ENCODE measurements at regions not wholly inside any gene's neighbourhood (a gene's known extent, or its start where the extent isn't known, plus 50 kb on each side); places are given as distances from the start of the nearest gene placed in this dataset.

GRCh38 chr15:62360332-62361097 is 195.4 kb upstream of the C2CD4B start:
- H3K79me2 ChIP-seq (ENCODE audit: low read length) = no peaks in the 10 kb centered on the region
- no peaks in the 10 kb centered on the region for H3F3A ChIP-seq (ENCODE audit: insufficient read depth, low read length)
- no peaks in the 10 kb centered on the region for H3K27me3 ChIP-seq (replicated peaks; ENCODE audit: insufficient read depth, low read length)
- H3K36me3 ChIP-seq (replicated peaks; ENCODE audit: insufficient read depth, low read length) = no peaks in the 10 kb centered on the region
- H3K4me3 ChIP-seq (ENCODE audit: low read length) = no peak overlapping the region
- TF ChIP-seq EZH2 (optimal IDR thresholded peaks at IDR 0.05; ENCODE audit: low read depth, low read length) = no peak
- no peak for TF ChIP-seq EZH2phosphoT487 (IDR thresholded peaks at IDR 0.05; ENCODE audit: low read length)
- no peak for TF ChIP-seq CTCF (IDR thresholded peaks at IDR 0.05; ENCODE audit: low read length)
- no peaks in the 10 kb centered on the region for H3K9me3 ChIP-seq (replicated peaks; ENCODE audit: insufficient read depth, low read length)
- no peaks in the 10 kb centered on the region for H3K4me1 ChIP-seq (ENCODE audit: low read length)
- no peak overlapping the region for H3K27ac ChIP-seq (ENCODE audit: low read length)
- DNase-seq = no peak
- H3K4me2 ChIP-seq (ENCODE audit: low read depth, low read length) = no peak overlapping the region
- H2AFZ ChIP-seq (ENCODE audit: low read length) = no peak overlapping the region
- no peak overlapping the region for H3K9ac ChIP-seq (ENCODE audit: low read length)
- no peaks in the 10 kb centered on the region for H3K9me2 ChIP-seq (replicated peaks; ENCODE audit: insufficient read depth, low read length)
- H4K20me1 ChIP-seq (ENCODE audit: insufficient read depth, low read length) = no peaks in the 10 kb centered on the region

GRCh38 chr15:62362144-62362543 is 197.1 kb upstream of the C2CD4B start:
- Histone ChIP-seq H3K9me2 (replicated peaks; ENCODE audit: insufficient read depth, low read length) (no peaks in the 10 kb centered on the region), H4K20me1 (ENCODE audit: insufficient read depth, low read length) (no peaks in the 10 kb centered on the region), H3K36me3 (replicated peaks; ENCODE audit: insufficient read depth, low read length) (no peaks in the 10 kb centered on the region), H3K9me3 (replicated peaks; ENCODE audit: insufficient read depth, low read length) (no peaks in the 10 kb centered on the region), H3K27ac (ENCODE audit: low read length) (no peak overlapping the region), H3K79me2 (ENCODE audit: low read length) (no peaks in the 10 kb centered on the region), H3F3A (ENCODE audit: insufficient read depth, low read length) (no peaks in the 10 kb centered on the region), H3K9ac (ENCODE audit: low read length) (no peak overlapping the region), H3K4me1 (ENCODE audit: low read length) (no peaks in the 10 kb centered on the region), H2AFZ (ENCODE audit: low read length) (no peak overlapping the region), H3K27me3 (replicated peaks; ENCODE audit: insufficient read depth, low read length) (no peaks in the 10 kb centered on the region), H3K4me3 (ENCODE audit: low read length) (no peak overlapping the region), H3K4me2 (ENCODE audit: low read depth, low read length) (no peak overlapping the region)
- DNase-seq = no peak
- no peak for TF ChIP-seq EZH2phosphoT487 (IDR thresholded peaks at IDR 0.05; ENCODE audit: low read length)
- no peak for TF ChIP-seq CTCF (IDR thresholded peaks at IDR 0.05; ENCODE audit: low read length)
- no peak for TF ChIP-seq EZH2 (optimal IDR thresholded peaks at IDR 0.05; ENCODE audit: low read depth, low read length)

- Histone ChIP-seq H3K9ac (ENCODE audit: low read length) (no peak overlapping the region), H3K4me3 (ENCODE audit: low read length) (no peak overlapping the region), H3K27me3 (replicated peaks; ENCODE audit: insufficient read depth, low read length) (no peaks in the 10 kb centered on the region), H3K4me1 (ENCODE audit: low read length) (no peaks in the 10 kb centered on the region), H3K9me2 (replicated peaks; ENCODE audit: insufficient read depth, low read length) (no peaks in the 10 kb centered on the region), H3K79me2 (ENCODE audit: low read length) (no peaks in the 10 kb centered on the region), H2AFZ (ENCODE audit: low read length) (no peak overlapping the region), H3K36me3 (replicated peaks; ENCODE audit: insufficient read depth, low read length) (no peaks in the 10 kb centered on the region), H4K20me1 (ENCODE audit: insufficient read depth, low read length) (no peaks in the 10 kb centered on the region), H3F3A (ENCODE audit: insufficient read depth, low read length) (no peaks in the 10 kb centered on the region), H3K9me3 (replicated peaks; ENCODE audit: insufficient read depth, low read length) (no peaks in the 10 kb centered on the region), H3K4me2 (ENCODE audit: low read depth, low read length) (no peak overlapping the region), H3K27ac (ENCODE audit: low read length) (no peak overlapping the region)
- TF ChIP-seq EZH2phosphoT487 (IDR thresholded peaks at IDR 0.05; ENCODE audit: low read length) (no peak), CTCF (IDR thresholded peaks at IDR 0.05; ENCODE audit: low read length) (no peak), EZH2 (optimal IDR thresholded peaks at IDR 0.05; ENCODE audit: low read depth, low read length) (no peak)
- no peak for DNase-seq
Observed at GRCh38 chr15:62362608-62363007, 197.5 kb upstream of the C2CD4B start.

All from MM.1S (cell line).